Right cardiac atrium (tissue), 5 donors: ENCODE measurements at regions not wholly inside any gene's neighbourhood (a gene's known extent, or its start where the extent isn't known, plus 50 kb on each side); places are given as distances from the start of the nearest gene placed in this dataset.

Experiments
- ATAC-seq, 2 donors: fragments of 200-7000 bp; cut with Tn5 transposase; one replicate each; pipeline versions ENCODE4 v1.8.0 to v1.9.1; 2020; ENCODE audit warnings: moderate library complexity in 2 of 2, mild to moderate bottlenecking in 1 of 2
- DNase-seq, 3 donors: peaks; one replicate each; pipeline ENCODE4 v3.0.0-alpha.2; 2020
- H3K27ac ChIP-seq: one replicate; pipeline ENCODE4 v1.5.1; 2013; ENCODE audit warnings: mild to moderate bottlenecking, low read length, control low read depth, moderate library complexity
- H3K27me3 ChIP-seq: one replicate; pipeline ENCODE4 v1.6.1; 2013; ENCODE audit not compliant: control insufficient read depth, insufficient read depth
- H3K4me1 ChIP-seq: one replicate; pipeline ENCODE4 v1.6.1; 2013; ENCODE audit warnings: low read length; ENCODE audit not compliant: control insufficient read depth, insufficient read depth
- H3K4me3 ChIP-seq: one replicate; pipeline ENCODE4 v1.5.1; 2013; ENCODE audit warnings: low read length, control low read depth
- H3K9me3 ChIP-seq: one replicate; pipeline ENCODE4 v1.6.1; 2013; ENCODE audit warnings: low read length; ENCODE audit not compliant: control insufficient read depth
- WGBS: extraction: QIAGEN DNeasy Blood & Tissue Kit; methylation state at CpG from one replicate; pipeline ENCODE4 v1.1.7; 2013; 5-methylcytosine and 5-hydroxymethylcytosine counted together
- intact Hi-C, 4 donors: fragments of 100-400 bp; cut with DNase I; formaldehyde crosslinking; loops; one replicate each; pipeline versions ENCODE4 v1.11.0 to v1.14.0; 2022 to 2023
- donor health status: healthy with polysubstance abuse.
- donor health status: DM: no; HTN: yes; CAD: no.
- donor health status: DM: no; HTN: no; CAD: no.
- donor health status: DM: no; HTN: yes; CAD: no; lungs with severe emphysema.
- donor health status: DM: yes; HTN: yes; CAD: no.

DNA sequence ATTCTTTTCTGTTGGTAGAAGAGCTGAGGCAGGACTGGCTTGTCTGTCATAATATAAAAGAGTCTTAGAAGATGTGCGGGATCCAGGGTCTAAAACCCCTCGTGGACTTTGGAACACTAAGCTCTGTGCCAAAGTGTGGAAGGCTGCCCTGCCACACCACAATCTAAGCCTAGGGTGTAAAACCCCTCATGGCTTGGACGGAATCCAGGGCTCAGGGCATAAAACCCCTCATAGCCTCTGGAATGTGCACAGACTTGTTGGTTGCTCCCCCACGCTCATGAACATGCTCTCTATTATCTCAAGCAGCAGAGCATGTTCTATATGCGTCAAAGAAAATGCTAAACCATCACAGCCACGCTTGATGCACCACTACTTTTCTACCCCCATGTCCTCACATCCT lies 483.6 kb downstream of the GABRG1 start:
- Histone ChIP-seq H3K27ac (no peak overlapping the region), H3K27me3 (no peaks in the 10 kb centered on the region), H3K4me1 (no peaks in the 10 kb centered on the region), H3K9me3 (no peaks in the 10 kb centered on the region), H3K4me3 (no peak overlapping the region)
- DNase-seq (no peak), ATAC-seq (no peak)
- intact Hi-C loops, result no loop called here
- 78% methylated on average over 6 of the region's 6 CpGs for WGBS

DNA sequence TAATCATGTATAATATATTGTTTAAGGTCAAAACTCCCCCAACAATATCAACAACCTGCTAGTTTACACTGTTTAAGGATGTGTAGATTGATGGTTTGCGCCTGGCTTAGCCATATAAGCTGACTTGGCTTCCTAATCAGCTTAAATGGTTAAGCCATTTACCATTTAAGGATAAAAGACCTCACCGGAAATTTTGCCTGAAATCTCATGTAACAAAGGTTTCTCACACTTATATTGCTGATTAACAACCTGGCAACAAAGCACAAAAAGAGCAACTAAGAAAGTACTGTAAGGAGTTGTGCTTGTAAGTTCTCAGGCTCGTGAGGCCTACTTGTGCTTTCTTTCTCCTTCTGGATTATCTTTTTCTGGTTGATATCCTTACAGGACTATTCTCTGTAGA lies 485.2 kb downstream of the GABRG1 start:
- H3K27ac ChIP-seq, result no peak overlapping the region
- ATAC-seq (no peak), DNase-seq (no peak)
- WGBS, result 69% methylated on average over 3 of the region's 3 CpGs
- H3K9me3 ChIP-seq, result no peaks in the 10 kb centered on the region
- H3K4me1 ChIP-seq, result no peaks in the 10 kb centered on the region
- intact Hi-C loops, result no loop called here
- H3K4me3 ChIP-seq, result no peak overlapping the region
- H3K27me3 ChIP-seq, result no peaks in the 10 kb centered on the region

DNA sequence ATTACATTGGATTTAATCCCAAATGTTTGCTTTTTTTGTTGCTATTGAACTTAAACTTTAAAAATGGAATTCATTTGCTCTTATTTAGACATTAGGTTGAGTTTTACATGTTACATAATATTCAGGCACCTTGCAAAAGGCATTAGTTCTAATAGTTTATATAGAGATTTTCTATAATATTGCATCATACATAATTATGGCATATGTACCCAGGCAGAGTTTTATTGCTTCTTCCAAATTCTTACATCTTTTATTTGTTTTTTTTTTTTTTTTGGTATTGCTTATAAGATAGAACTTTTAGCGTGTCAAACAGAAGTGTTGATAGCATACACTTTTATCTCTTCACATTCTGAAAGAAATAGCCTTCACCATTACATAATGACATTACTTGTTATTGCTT lies 487.7 kb downstream of the GABRG1 start:
- intact Hi-C loops, result no loop called here
- H3K27me3 ChIP-seq, result no peaks in the 10 kb centered on the region
- no peak overlapping the region for H3K4me3 ChIP-seq
- H3K9me3 ChIP-seq, result no peaks in the 10 kb centered on the region
- DNase-seq (no peak), ATAC-seq (no peak)
- H3K27ac ChIP-seq, result no peak overlapping the region
- no peaks in the 10 kb centered on the region for H3K4me1 ChIP-seq
- 43% methylated on average over 1 of the region's 1 CpG for WGBS

DNA sequence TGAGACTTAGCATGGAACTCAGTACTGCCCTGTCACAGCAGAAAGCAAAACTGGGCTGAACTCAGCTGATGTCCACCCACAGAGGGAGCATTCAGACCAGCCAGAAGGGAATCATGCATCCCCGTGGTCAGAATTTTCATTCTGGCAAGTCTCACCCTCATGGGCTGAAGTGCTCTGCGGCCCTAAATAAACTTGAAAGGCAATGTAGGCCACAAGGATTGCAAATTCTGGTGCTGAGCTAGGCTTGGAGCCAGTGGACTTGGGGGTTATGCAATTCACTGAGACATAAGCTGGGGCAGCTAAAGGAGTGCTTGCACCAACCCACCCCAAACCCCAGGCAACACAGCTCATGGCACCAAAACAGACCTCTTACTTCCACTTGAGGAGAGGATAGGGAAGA lies 494.1 kb downstream of the GABRG1 start:
- H3K4me3 ChIP-seq, result no peak overlapping the region
- peak in 1 of 2 donors; percentile 33 for ATAC-seq
- H3K4me1 ChIP-seq, result no peaks in the 10 kb centered on the region
- H3K27ac ChIP-seq, result no peak overlapping the region
- intact Hi-C loops, result no loop called here
- WGBS, result 55% methylated on average over 2 of the region's 2 CpGs
- peak in 1 of 3 donors; percentile 8 for DNase-seq
- no peaks in the 10 kb centered on the region for H3K9me3 ChIP-seq
- no peaks in the 10 kb centered on the region for H3K27me3 ChIP-seq

DNA sequence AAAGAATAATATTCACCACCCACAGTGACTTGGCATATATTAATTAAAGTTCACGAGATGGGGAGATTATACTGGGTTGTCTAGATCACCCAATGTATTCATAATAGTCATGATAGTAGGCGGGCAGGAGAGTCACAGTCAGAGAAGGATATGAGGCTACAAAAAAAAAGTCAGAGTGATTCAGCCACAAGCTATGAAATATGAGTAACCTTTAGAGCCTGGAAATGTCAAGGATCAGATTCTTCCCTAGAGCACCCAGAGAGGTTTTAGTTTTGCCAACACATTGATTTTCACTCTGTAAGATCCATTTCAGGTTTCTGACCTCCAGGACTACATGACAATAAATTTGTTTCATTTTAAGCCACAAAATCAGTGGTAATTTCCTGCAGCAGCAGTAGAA lies 501.9 kb downstream of the GABRG1 start:
- ATAC-seq (no peak), DNase-seq (no peak)
- Histone ChIP-seq H3K4me1 (no peaks in the 10 kb centered on the region), H3K9me3 (no peaks in the 10 kb centered on the region), H3K4me3 (no peak overlapping the region), H3K27me3 (no peaks in the 10 kb centered on the region), H3K27ac (no peak overlapping the region)
- WGBS, result 70% methylated on average over 2 of the region's 2 CpGs
- intact Hi-C loops, result no loop called here

DNA sequence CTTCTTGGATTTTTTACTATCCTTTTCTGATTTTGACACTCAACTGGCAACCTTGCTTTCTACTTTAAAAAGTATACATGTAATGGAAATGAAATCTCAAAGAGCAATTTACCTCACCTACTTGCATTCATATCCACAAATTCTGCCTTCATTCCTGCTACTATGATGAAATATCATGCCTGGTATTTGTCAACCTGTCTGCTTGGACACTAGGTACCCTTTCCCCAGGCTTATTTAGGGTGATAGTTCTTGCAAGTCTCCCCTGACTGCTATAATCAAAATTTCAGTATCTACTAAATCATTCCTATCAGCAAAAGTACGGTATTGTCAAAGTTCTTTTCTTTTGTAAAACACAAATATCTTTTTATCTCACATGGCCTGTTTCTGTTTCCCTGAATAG lies 503.0 kb downstream of the GABRG1 start:
- Histone ChIP-seq H3K9me3 (no peaks in the 10 kb centered on the region), H3K27me3 (no peaks in the 10 kb centered on the region), H3K4me3 (no peak overlapping the region), H3K27ac (no peak overlapping the region), H3K4me1 (no peaks in the 10 kb centered on the region)
- DNase-seq (no peak), ATAC-seq (no peak)
- 45% methylated on average over 1 of the region's 1 CpG for WGBS
- intact Hi-C loops, result no loop called here

DNA sequence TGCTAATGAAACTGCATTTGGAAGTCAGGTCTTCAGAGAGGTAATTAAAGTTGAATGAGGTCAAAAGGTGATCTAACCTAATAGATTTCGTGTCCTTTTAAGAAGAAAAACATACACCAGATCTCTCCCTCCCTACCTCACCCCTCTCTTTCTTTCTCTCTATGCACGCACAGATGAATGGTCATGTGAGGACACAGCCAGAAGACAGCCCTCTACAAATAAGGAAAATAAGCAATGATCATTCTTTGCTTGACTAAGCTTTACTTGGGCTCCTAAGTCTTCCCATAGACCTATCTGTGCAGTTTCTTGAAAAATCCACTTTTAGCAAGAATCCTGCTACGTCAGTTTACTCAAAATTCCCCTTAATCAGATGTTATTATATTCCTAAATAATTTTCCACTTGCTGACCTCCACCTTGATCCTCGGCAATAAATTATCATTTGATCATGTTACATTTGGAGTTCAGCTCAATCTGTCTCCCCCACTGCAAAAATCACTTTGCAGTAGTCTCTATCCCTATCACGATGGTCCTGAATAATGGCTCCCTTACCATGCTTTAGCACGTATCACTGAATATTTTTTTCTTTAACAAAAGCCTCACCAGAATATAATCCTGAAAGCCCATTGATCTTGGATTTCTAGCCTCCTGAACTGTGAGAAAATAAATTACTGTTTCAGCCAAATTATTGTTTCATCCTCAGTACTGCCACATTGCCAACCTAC lies 527.3 kb downstream of the GABRG1 start:
- 68% methylated on average over 6 of the region's 6 CpGs for WGBS
- intact Hi-C loops, result no loop called here
- Histone ChIP-seq H3K4me3 (no peak overlapping the region), H3K27me3 (no peaks in the 10 kb centered on the region), H3K27ac (no peak overlapping the region), H3K4me1 (no peaks in the 10 kb centered on the region), H3K9me3 (no peaks in the 10 kb centered on the region)
- ATAC-seq, result no peak
- no peak for DNase-seq

DNA sequence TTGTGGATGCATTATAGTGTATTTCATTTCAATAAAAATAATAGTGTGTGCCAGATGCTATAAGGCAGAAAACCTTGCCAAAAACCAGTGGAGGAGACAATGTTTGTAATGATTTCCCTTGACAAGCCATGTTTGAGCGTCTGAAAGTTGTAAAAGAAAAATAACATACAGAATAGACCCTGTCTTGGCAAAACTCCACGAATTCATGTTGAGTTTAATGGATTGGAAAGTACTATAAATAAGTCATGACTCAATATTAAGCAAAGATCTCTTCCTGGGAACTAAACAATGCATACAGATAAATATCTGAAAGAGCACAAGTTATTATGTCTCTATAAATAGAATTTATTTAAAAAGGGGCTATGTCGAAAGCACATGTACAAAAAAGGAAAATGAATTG lies 543.5 kb downstream of the GABRG1 start:
- Histone ChIP-seq H3K4me1 (no peaks in the 10 kb centered on the region), H3K27ac (no peak overlapping the region), H3K27me3 (no peaks in the 10 kb centered on the region), H3K4me3 (no peak overlapping the region), H3K9me3 (no peaks in the 10 kb centered on the region)
- ATAC-seq, result no peak
- no peak for DNase-seq
- WGBS, result 14% methylated on average over 3 of the region's 3 CpGs
- intact Hi-C loops, result no loop called here

DNA sequence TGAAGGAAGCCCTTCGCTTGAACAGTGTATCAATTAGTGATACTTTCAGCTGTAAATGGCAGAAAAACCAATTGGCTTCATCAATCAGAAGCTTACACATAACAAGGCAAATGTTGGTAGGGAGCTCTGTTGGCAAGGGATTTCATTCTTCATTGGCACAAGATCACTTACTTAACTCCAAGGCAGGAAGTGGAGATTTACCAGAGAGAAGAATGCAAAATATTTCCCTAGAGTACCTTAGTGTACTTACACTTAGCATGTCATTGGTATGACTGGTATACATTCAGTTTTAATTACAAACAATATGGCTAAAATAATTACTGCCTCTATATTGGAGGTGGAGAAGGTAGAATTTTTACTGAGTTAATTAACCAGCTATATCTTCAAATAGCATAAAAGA lies 545.0 kb downstream of the GABRG1 start:
- Histone ChIP-seq H3K4me3 (no peak overlapping the region), H3K9me3 (no peaks in the 10 kb centered on the region), H3K27me3 (no peaks in the 10 kb centered on the region), H3K27ac (no peak overlapping the region), H3K4me1 (no peaks in the 10 kb centered on the region)
- WGBS, result 89% methylated on average over 1 of the region's 1 CpG
- DNase-seq (no peak), ATAC-seq (no peak)
- intact Hi-C loops, result no loop called here

DNA sequence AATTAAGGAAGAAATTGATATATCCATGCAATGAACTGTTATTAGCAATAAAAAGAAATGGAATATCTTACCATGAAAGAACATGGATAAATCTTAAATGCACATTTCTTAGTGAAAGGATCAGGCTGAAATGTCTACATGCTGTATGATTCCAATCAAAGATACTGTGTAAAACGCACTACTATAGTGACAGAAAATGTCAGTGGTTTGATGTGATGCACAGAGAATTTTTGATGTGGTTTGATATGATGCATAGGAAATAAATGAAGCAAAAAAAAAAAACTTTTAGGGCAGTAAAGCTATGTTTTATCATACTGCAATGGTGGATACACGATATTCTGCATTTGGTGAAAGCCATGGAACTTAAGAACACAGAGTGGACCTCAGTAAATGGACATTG lies 547.6 kb downstream of the GABRG1 start:
- Histone ChIP-seq H3K4me3 (no peak overlapping the region), H3K4me1 (no peaks in the 10 kb centered on the region), H3K27me3 (no peaks in the 10 kb centered on the region), H3K9me3 (no peaks in the 10 kb centered on the region), H3K27ac (no peak overlapping the region)
- intact Hi-C loops, result no loop called here
- no peak for DNase-seq
- no peak for ATAC-seq
- 74% methylated on average over 2 of the region's 2 CpGs for WGBS

DNA sequence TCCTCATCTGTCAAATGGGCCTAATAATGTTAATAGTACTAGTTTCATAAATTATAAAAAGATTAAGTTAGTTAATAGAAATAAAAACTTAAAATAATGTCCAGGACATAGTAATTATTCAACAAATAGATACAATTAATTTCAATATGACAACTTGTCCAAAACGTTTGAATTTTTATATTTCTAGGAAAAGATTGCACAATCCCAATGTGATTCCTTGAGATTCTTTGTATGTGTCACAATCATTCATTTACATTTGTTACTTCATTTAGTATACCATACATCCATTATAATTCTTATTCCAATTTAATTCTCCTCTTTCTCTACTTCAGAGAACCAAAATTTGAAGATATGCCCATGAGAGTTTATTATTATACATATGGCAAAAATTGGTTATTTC lies 554.2 kb downstream of the GABRG1 start:
- ATAC-seq (no peak), DNase-seq (no peak)
- WGBS, result 58% methylated on average over 1 of the region's 1 CpG
- no peak overlapping the region for H3K4me3 ChIP-seq
- H3K27ac ChIP-seq, result no peak overlapping the region
- no peaks in the 10 kb centered on the region for H3K9me3 ChIP-seq
- intact Hi-C loops, result no loop called here
- H3K4me1 ChIP-seq, result no peaks in the 10 kb centered on the region
- no peaks in the 10 kb centered on the region for H3K27me3 ChIP-seq

DNA sequence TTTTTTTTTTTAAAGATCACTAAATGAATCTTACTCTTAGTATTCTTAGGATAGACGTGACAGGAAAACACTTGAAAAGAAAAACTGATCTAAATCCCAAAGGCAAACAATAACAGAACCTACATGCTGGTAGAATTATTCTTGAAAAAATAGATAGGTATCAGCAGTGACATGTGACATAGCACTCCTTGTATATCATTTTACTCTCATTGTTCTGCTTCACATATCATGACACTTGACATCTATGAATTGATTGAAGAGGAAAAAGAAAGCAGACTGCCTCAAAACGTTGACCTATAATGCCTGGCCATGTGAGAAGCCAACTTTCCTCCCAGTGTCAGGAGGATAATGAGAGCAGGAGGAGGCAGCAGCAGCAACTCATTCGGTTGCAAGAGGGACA lies 555.2 kb downstream of the GABRG1 start:
- Histone ChIP-seq H3K4me3 (no peak overlapping the region), H3K4me1 (no peaks in the 10 kb centered on the region), H3K27me3 (no peaks in the 10 kb centered on the region), H3K27ac (no peak overlapping the region), H3K9me3 (no peaks in the 10 kb centered on the region)
- no peak for ATAC-seq
- DNase-seq, result no peak
- 38% methylated on average over 3 of the region's 3 CpGs for WGBS
- intact Hi-C loops, result no loop called here
